Brain microvascular endothelial cell (primary cell): ENCODE measurements at regions not wholly inside any gene's neighbourhood (a gene's known extent, or its start where the extent isn't known, plus 50 kb on each side); places are given as distances from the start of the nearest gene placed in this dataset.

Source experiments
- DNase-seq: peaks from one replicate; pipeline ENCODE4 v3.0.0-alpha.2; 2020
- H3K27ac ChIP-seq: fragments of 250-450 bp; sonication (Bioruptor Pico); 2 replicates; pipeline ENCODE4 v1.5.1; 2020; ENCODE audit warnings: mild to moderate bottlenecking, moderate library complexity
- H3K27me3 ChIP-seq: fragments of 250-450 bp; sonication (Bioruptor Pico); replicated peaks from 2 replicates; pipeline ENCODE4 v1.5.1; 2020; ENCODE audit warnings: mild to moderate bottlenecking
- H3K36me3 ChIP-seq: fragments of 250-450 bp; sonication (Bioruptor Pico); replicated peaks from 2 replicates; pipeline ENCODE4 v1.5.1; 2020; ENCODE audit warnings: mild to moderate bottlenecking
- H3K4me3 ChIP-seq: 2 replicates; pipeline ENCODE4 v1.5.1; 2011; ENCODE audit warnings: low read depth, mild to moderate bottlenecking, control low read depth, low read length, moderate library complexity
- CTCF ChIP-seq: IDR thresholded peaks from 2 replicates; pipeline ENCODE4 v1.5.1; 2011; ENCODE audit warnings: low read depth, mild to moderate bottlenecking, moderate library complexity, low read length, control low read depth, inconsistent platforms; ENCODE audit errors: missing control alignments
- in situ Hi-C: cut with HindIII; loops from 2 replicates; pipeline ENCODE4 v1.10.0; 2017; ENCODE audit warnings: low sequenced_read_pairs, low pct_ligation_motif_present

- no peak overlapping the region for H3K27ac ChIP-seq
- no peak for DNase-seq
- H3K4me3 ChIP-seq, result no peak overlapping the region
- in situ Hi-C loops, result no loop called here
- H3K36me3 ChIP-seq, result no peaks in the 10 kb centered on the region
- no peak for TF ChIP-seq CTCF
- H3K27me3 ChIP-seq, result no peaks in the 10 kb centered on the region
These were observed 117.7 kb upstream of the TP63 start for GRCh38 chr3:189513281-189514117.

- in situ Hi-C loops, result no loop called here
- no peaks in the 10 kb centered on the region for H3K27me3 ChIP-seq
- H3K36me3 ChIP-seq, result no peaks in the 10 kb centered on the region
- TF ChIP-seq CTCF, result no peak
- DNase-seq, result no peak
- H3K4me3 ChIP-seq, result no peak overlapping the region
- H3K27ac ChIP-seq, result no peak overlapping the region
These were observed 115.2 kb upstream of the TP63 start for GRCh38 chr3:189516039-189516438.

GRCh38 chr3:189517981-189518380 is 113.2 kb upstream of the TP63 start:
- in situ Hi-C loops, result no loop called here
- no peak overlapping the region for H3K4me3 ChIP-seq

GRCh38 chr3:189519458-189519857 is 111.7 kb upstream of the TP63 start:
- no peak for TF ChIP-seq CTCF
- in situ Hi-C loops, result no loop called here
- no peak for DNase-seq

More at GRCh38 chr3:189517981-189518380, 113.2 kb upstream of the TP63 start:
- no peaks in the 10 kb centered on the region for H3K36me3 ChIP-seq
- TF ChIP-seq CTCF, result no peak
- H3K27me3 ChIP-seq, result no peaks in the 10 kb centered on the region
- no peak for DNase-seq
- no peak overlapping the region for H3K27ac ChIP-seq

GRCh38 chr3:189529468-189529867 is 101.7 kb upstream of the TP63 start:
- Histone ChIP-seq H3K27ac (no peak overlapping the region), H3K4me3 (no peak overlapping the region), H3K36me3 (no peaks in the 10 kb centered on the region), H3K27me3 (no peaks in the 10 kb centered on the region)
- no peak for TF ChIP-seq CTCF
- no peak for DNase-seq
- in situ Hi-C loops, result no loop called here

More at GRCh38 chr3:189519458-189519857, 111.7 kb upstream of the TP63 start:
- H3K27me3 ChIP-seq, result no peaks in the 10 kb centered on the region
- no peak overlapping the region for H3K4me3 ChIP-seq
- H3K27ac ChIP-seq, result no peak overlapping the region
- no peaks in the 10 kb centered on the region for H3K36me3 ChIP-seq

- no peak for TF ChIP-seq CTCF
- H3K36me3 ChIP-seq, result no peaks in the 10 kb centered on the region
- no peaks in the 10 kb centered on the region for H3K27me3 ChIP-seq
- H3K27ac ChIP-seq, result no peak overlapping the region
- H3K4me3 ChIP-seq, result no peak overlapping the region
- in situ Hi-C loops, result no loop called here
- no peak for DNase-seq
These were observed 101.2 kb upstream of the TP63 start for GRCh38 chr3:189529889-189530471.
